ENCODE measurements at regions not wholly inside any gene's neighbourhood (a gene's known extent, or its start where the extent isn't known, plus 50 kb on each side); places are given as distances from the start of the nearest gene placed in this dataset.
"Not testable (repeated sequence)": the region's sequence is repeated elsewhere in the genome, so short reads cannot be mapped to it uniquely, and the experiment has no call there.

DNA sequence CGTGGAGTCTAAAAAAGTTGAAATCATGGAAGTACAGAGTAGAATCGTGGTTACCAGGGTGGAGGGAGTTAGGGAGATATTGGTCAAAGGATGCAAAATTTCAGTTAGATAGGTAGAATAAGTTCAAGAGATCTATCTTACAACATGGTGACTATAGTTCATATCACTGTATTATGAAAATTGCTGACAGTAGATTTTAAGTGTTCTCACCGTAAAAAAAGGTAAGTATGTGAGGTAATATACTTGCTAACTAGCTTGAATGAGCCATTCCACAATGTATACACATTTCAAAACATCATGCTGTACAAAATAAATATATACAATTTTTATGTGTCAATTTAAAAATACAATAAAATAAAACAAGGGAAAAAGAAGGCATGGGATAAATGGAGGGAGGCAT, 392.1 kb downstream of the CAAP1 start:
- intact Hi-C loops (cut with DNase I), result no loop called here
- DNase-seq (no peak), ATAC-seq (no peak)
- no peaks in the 10 kb centered on the region for H3K9me3 ChIP-seq
- no peak overlapping the region for H3K4me3 ChIP-seq
- H3K4me1 ChIP-seq, result no peaks in the 10 kb centered on the region
- WGBS, 2 donors, result 31 to 35% methylated on average over 3 of the region's 3 CpGs
- H3K36me3 ChIP-seq (replicated peaks in 1 of 2; ENCODE audit: insufficient read depth in 1 of 2, low read depth in 2 of 2), result no peaks in the 10 kb centered on the region
- no peak overlapping the region for H3K27ac ChIP-seq
- no peaks in the 10 kb centered on the region for H3K27me3 ChIP-seq
- TF ChIP-seq, protein P1, sequence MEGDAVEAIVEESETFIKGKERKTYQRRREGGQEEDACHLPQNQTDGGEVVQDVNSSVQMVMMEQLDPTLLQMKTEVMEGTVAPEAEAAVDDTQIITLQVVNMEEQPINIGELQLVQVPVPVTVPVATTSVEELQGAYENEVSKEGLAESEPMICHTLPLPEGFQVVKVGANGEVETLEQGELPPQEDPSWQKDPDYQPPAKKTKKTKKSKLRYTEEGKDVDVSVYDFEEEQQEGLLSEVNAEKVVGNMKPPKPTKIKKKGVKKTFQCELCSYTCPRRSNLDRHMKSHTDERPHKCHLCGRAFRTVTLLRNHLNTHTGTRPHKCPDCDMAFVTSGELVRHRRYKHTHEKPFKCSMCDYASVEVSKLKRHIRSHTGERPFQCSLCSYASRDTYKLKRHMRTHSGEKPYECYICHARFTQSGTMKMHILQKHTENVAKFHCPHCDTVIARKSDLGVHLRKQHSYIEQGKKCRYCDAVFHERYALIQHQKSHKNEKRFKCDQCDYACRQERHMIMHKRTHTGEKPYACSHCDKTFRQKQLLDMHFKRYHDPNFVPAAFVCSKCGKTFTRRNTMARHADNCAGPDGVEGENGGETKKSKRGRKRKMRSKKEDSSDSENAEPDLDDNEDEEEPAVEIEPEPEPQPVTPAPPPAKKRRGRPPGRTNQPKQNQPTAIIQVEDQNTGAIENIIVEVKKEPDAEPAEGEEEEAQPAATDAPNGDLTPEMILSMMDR (IDR thresholded peaks at IDR 0.05), result no peak
- TF ChIP-seq POLR2A (IDR thresholded peaks at IDR 0.05), result no peak

DNA sequence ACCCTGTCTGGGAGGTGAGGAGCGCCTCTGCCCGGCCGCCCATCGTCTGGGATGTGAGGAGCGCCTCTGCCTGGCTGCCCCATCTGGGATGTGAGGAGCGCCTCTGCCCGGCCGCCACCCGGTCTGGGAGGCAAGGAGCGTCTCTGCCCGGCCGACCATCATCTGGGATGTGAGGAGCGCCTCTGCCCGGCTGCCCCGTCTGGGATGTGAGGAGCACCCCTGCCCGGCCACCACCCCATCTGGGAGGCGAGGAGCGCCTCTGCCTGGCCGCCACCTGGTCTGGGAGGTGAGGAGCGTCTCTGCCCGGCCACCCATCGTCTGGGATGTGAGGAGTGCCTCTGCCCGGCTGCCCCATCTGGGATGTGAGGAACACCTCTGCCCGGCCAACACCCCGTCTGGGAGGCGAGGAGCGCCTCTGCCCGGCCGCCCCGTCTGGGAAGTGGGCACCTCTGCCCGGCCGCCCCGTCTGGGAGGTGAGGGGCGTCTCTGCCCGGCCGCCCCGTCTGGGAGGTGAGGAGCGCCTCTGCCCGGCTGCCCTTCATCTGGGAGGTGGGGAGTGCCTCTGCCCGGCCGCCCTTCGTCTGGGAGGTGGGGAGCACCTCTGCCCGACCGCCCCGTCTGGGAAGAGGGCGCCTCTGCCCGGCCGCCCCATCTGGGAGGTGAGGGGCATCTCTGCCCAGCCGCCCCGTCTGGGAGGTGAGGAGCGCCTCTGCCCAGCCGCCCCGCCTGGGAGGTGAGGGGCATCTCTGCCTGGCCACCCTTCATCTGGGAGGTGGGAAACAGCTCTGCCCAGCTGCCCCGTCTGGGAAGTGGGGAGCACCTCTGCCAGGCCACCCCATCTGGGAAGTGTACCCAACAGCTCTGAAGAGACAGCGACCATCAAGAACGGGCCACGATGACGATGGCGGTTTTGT, 399.7 kb downstream of the CAAP1 start:
- H3K27ac ChIP-seq; intact Hi-C loops (cut with DNase I); H3K27me3 ChIP-seq; DNase-seq; ATAC-seq; H3K9me3 ChIP-seq; H3K36me3 ChIP-seq (replicated peaks in 1 of 2; ENCODE audit: insufficient read depth in 1 of 2, low read depth in 2 of 2); H3K4me1 ChIP-seq; H3K4me3 ChIP-seq: not testable (repeated sequence)
- 83 to 97% methylated on average over 6 to 40 of the region's 59 CpGs for WGBS, 2 donors

DNA sequence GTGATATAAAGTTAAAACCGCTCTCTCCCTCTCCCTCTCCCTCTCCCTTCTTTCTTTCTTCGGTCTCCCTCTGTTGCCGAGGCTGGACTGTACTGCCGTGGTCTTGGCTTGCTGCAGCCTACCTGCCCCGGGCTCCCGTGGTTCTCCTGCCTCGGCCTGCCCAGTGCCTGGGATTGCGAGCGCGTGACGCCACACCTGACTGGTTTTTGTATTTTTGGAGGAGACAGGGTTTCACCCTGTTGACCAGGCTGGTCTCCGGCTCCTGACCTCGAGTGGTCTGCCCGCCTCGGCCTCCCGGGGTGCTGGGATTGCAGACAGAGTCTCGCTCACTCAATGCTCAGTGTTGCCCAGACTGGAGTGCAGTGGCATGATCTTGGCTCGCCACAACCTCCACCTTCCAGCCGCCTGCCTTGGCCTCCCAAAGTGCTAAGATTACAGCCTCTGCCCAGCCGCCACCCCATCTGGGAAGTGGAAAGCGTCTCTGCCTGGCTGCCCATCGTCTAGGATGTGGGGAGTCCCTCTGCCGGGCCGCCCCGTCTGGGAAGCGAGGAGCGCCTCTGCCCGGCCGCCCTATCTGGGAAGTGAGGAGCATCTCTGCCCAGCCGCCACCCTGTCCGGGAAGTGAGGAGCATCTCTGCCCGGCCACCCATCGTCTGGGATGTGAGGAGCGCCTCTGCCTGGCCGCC, 400.5 kb downstream of the CAAP1 start:
- ATAC-seq; H3K9me3 ChIP-seq; H3K4me1 ChIP-seq; H3K27ac ChIP-seq; DNase-seq; intact Hi-C loops (cut with DNase I); H3K27me3 ChIP-seq; H3K4me3 ChIP-seq; H3K36me3 ChIP-seq (replicated peaks in 1 of 2; ENCODE audit: insufficient read depth in 1 of 2, low read depth in 2 of 2): not testable (repeated sequence)
- 78 to 82% methylated on average over 17 to 25 of the region's 35 CpGs for WGBS, 2 donors

DNA sequence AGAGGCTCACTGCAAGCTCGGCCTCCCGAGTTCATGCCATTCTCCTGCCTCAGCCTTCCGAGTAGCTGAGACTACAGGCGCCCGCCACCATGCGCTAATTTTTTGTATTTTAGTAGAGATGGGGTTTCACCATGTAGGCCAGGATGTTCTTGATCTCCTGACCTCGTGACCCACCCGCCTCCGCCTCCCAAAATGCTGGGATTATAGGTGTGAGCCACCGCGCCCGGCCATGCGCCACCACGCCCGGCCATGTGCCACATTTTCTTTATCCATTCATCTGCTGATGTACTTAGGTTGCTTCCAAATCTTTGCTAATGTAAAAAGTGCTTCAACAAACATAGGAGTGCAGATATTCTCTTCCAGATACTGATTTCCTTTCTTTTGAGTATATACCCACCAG, 408.6 kb downstream of the CAAP1 start:
- no peaks in the 10 kb centered on the region for H3K27me3 ChIP-seq
- H3K9me3 ChIP-seq, result no peaks in the 10 kb centered on the region
- no peaks in the 10 kb centered on the region for H3K36me3 ChIP-seq (replicated peaks in 1 of 2; ENCODE audit: insufficient read depth in 1 of 2, low read depth in 2 of 2)
- no peak overlapping the region for H3K27ac ChIP-seq
- WGBS, 2 donors, result 83 to 86% methylated on average over 15 of the region's 15 CpGs
- TF ChIP-seq, protein P1 (IDR thresholded peaks at IDR 0.05), result no peak
- no peak for TF ChIP-seq POLR2A (IDR thresholded peaks at IDR 0.05)
- intact Hi-C loops (cut with DNase I), result no loop called here
- ATAC-seq, result no peak
- no peak for DNase-seq
- H3K4me3 ChIP-seq, result no peak overlapping the region
- no peaks in the 10 kb centered on the region for H3K4me1 ChIP-seq

DNA sequence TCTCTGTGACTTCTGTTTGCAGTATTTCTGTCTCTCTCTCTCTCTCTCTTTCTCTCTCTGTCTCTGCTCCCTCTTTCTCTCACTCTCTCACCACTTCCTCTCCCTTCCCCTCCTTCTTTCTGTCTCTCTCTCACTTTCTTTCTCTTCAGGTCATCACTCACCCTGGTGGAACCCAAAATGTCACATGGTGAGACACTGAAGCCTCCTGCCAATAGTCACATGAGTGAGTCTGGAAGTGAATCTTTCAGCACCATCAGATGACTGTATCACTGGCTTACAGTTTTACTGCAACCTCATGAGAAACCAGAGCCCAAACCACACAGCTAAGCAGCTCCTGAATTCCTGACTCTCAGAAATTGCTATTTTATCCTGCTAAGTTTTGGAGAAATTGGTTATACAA, 414.6 kb downstream of the CAAP1 start:
- H3K4me3 ChIP-seq, result no peak overlapping the region
- ATAC-seq, result no peak
- intact Hi-C loops (cut with DNase I), result no loop called here

More for the DNA sequence above, 414.6 kb downstream of the CAAP1 start:
- no peak for DNase-seq
- H3K27ac ChIP-seq, result no peak overlapping the region
- H3K36me3 ChIP-seq (replicated peaks in 1 of 2; ENCODE audit: insufficient read depth in 1 of 2, low read depth in 2 of 2), result no peaks in the 10 kb centered on the region
- TF ChIP-seq POLR2A (IDR thresholded peaks at IDR 0.05), result no peak
- TF ChIP-seq, protein P1 (IDR thresholded peaks at IDR 0.05), result no peak
- H3K4me1 ChIP-seq, result no peaks in the 10 kb centered on the region
- no peaks in the 10 kb centered on the region for H3K9me3 ChIP-seq
- H3K27me3 ChIP-seq, result no peaks in the 10 kb centered on the region

Data from body of pancreas (tissue), 4 donors.